K562 (cell line): ENCODE measurements at regions not wholly inside any gene's neighbourhood (a gene's known extent, or its start where the extent isn't known, plus 50 kb on each side); places are given as distances from the start of the nearest gene placed in this dataset.

Source experiments
- ARID1B ChIP-seq: fragments of 450-650 bp; IDR thresholded peaks from 2 replicates; pipeline ENCODE4 v1.6.1; 2016; ENCODE audit warnings: antibody characterized with exemption, mild to moderate bottlenecking, inconsistent platforms
- CBFA2T3 ChIP-seq: fragments of 450-650 bp; IDR thresholded peaks from 2 replicates; pipeline ENCODE4 v1.6.1; 2017
- CHD1 ChIP-seq: fragments of 200-600 bp; sonication (generic); IDR thresholded peaks from one replicate; pipeline ENCODE4 v1.6.1; 2012; ENCODE audit warnings: mild to moderate bottlenecking, moderate library complexity, low read length, inconsistent platforms
- ESRRA ChIP-seq: fragments of 450-650 bp; IDR thresholded peaks from 2 replicates; pipeline ENCODE4 v1.6.1; 2014; ENCODE audit warnings: low read depth, mild to moderate bottlenecking, moderate library complexity, borderline replicate concordance
- KDM1A ChIP-seq, 2 experiments: fragments of 450-650 bp; IDR thresholded peaks; 2 replicates each; pipeline ENCODE4 v1.6.1; 2016; ENCODE audit warnings: mild to moderate bottlenecking in 2 of 2
- LEF1 ChIP-seq: fragments of 450-650 bp; IDR thresholded peaks from 2 replicates; pipeline ENCODE4 v1.6.1; 2016; ENCODE audit warnings: mild to moderate bottlenecking
- MAFG ChIP-seq: fragments of 450-650 bp; conservative IDR thresholded peaks from 2 replicates; pipeline ENCODE4 v1.6.1; 2016; ENCODE audit warnings: missing genetic modification characterization, missing compliant biosample characterization
- MTA2 ChIP-seq: fragments of 450-650 bp; IDR thresholded peaks from 2 replicates; pipeline ENCODE4 v1.6.1; 2016; ENCODE audit warnings: low read depth
- SMARCE1 ChIP-seq: fragments of 450-650 bp; IDR thresholded peaks from 2 replicates; pipeline ENCODE4 v1.7.1; 2016; ENCODE audit warnings: mild to moderate bottlenecking
- TFAM ChIP-seq: fragments of 250-450 bp; sonication (Bioruptor Pico); conservative IDR thresholded peaks from 2 replicates; pipeline ENCODE4 v1.5.0; 2021; ENCODE audit warnings: mild to moderate bottlenecking, moderate library complexity
- ZNF124 ChIP-seq: sonication (generic); formaldehyde crosslinking; IDR thresholded peaks from 2 replicates; pipeline ENCODE4 v1.8.1; 2022; ENCODE audit warnings: missing genetic modification reagents
- ZNF316 ChIP-seq: fragments of 450-650 bp; IDR thresholded peaks from 2 replicates; pipeline ENCODE4 v1.6.1; 2016
- ZNF583 ChIP-seq: fragments of 250-450 bp; sonication (Bioruptor Pico); IDR thresholded peaks from 2 replicates; pipeline ENCODE4 v1.4.0; 2020
- ZNF644 ChIP-seq: fragments of 200-800 bp; sonication (Bioruptor generic); IDR thresholded peaks from 2 replicates; pipeline ENCODE4 v1.6.1; 2016; ENCODE audit warnings: low read depth, missing genetic modification characterization, missing compliant biosample characterization
- TF ChIP-seq, protein P1 (sequence below): sonication (generic); formaldehyde crosslinking; IDR thresholded peaks from 2 replicates; pipeline ENCODE4 v1.8.1; 2023; ENCODE audit warnings: missing genetic modification reagents, mild to moderate bottlenecking, borderline replicate concordance
- TF ChIP-seq, protein P2 (sequence below), 2 experiments: IDR thresholded peaks; 2 replicates each; pipeline ENCODE4 v1.6.1; 2011; ENCODE audit warnings: borderline replicate concordance in 1 of 2, control low read depth in 1 of 2, low read depth in 1 of 2, low read length in 1 of 2, mild to moderate bottlenecking in 1 of 2, mixed read lengths in 1 of 2, moderate library complexity in 1 of 2; ENCODE audit not compliant: insufficient read depth in 1 of 2, insufficient read length in 1 of 2, poor library complexity in 1 of 2, severe bottlenecking in 1 of 2; ENCODE audit errors: extremely low read depth in 1 of 2
- TF ChIP-seq, protein P3 (sequence below): sonication (generic); formaldehyde crosslinking; IDR thresholded peaks from 2 replicates; pipeline ENCODE4 v1.8.0; 2022; ENCODE audit warnings: mild to moderate bottlenecking, missing genetic modification reagents
- TF ChIP-seq, protein P4 (sequence below): fragments of 200-800 bp; sonication (Bioruptor generic); IDR thresholded peaks from 2 replicates; pipeline ENCODE4 v1.6.1; 2017; ENCODE audit warnings: missing genetic modification characterization, missing compliant biosample characterization
- TF ChIP-seq, protein P5 (sequence below), 2 experiments: fragments of 200-800 bp in 1 of 2; sonication (Bioruptor generic) in 1 of 2; sonication (generic) in 1 of 2; formaldehyde crosslinking in 1 of 2; IDR thresholded peaks in 1 of 2; conservative IDR thresholded peaks in 1 of 2; 2 replicates each; pipeline versions ENCODE4 v1.5.0 to v1.6.1; 2016 to 2020; ENCODE audit warnings: missing compliant biosample characterization in 1 of 2, missing genetic modification characterization in 1 of 2, missing genetic modification reagents in 1 of 2

DNA sequence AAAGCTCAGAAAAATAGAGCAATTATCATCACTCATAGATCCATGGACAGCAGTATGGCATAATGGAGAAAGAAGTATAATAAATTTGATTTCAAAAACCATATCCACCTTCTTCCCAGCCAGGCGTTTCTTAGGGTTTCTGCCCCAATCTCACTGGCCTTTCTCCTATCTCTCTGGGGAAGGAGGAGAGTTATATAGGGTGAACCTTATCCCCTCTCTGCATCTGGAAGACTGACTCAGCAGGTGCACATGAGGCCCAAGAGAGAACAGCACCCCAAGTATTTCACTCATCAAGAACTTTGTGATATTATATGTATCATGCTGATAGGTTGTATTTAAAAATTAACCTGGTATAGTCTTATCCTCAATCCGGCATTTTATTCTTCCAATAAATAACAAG lies 318.8 kb upstream of the RASGEF1B start (continued):
- TF ChIP-seq, protein P1, sequence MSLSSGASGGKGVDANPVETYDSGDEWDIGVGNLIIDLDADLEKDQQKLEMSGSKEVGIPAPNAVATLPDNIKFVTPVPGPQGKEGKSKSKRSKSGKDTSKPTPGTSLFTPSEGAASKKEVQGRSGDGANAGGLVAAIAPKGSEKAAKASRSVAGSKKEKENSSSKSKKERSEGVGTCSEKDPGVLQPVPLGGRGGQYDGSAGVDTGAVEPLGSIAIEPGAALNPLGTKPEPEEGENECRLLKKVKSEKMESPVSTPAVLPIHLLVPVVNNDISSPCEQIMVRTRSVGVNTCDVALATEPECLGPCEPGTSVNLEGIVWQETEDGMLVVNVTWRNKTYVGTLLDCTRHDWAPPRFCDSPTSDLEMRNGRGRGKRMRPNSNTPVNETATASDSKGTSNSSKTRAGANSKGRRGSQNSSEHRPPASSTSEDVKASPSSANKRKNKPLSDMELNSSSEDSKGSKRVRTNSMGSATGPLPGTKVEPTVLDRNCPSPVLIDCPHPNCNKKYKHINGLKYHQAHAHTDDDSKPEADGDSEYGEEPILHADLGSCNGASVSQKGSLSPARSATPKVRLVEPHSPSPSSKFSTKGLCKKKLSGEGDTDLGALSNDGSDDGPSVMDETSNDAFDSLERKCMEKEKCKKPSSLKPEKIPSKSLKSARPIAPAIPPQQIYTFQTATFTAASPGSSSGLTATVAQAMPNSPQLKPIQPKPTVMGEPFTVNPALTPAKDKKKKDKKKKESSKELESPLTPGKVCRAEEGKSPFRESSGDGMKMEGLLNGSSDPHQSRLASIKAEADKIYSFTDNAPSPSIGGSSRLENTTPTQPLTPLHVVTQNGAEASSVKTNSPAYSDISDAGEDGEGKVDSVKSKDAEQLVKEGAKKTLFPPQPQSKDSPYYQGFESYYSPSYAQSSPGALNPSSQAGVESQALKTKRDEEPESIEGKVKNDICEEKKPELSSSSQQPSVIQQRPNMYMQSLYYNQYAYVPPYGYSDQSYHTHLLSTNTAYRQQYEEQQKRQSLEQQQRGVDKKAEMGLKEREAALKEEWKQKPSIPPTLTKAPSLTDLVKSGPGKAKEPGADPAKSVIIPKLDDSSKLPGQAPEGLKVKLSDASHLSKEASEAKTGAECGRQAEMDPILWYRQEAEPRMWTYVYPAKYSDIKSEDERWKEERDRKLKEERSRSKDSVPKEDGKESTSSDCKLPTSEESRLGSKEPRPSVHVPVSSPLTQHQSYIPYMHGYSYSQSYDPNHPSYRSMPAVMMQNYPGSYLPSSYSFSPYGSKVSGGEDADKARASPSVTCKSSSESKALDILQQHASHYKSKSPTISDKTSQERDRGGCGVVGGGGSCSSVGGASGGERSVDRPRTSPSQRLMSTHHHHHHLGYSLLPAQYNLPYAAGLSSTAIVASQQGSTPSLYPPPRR (CRISPR knock-in tag), result no peak
- TF ChIP-seq, protein P2, sequence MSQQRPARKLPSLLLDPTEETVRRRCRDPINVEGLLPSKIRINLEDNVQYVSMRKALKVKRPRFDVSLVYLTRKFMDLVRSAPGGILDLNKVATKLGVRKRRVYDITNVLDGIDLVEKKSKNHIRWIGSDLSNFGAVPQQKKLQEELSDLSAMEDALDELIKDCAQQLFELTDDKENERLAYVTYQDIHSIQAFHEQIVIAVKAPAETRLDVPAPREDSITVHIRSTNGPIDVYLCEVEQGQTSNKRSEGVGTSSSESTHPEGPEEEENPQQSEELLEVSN (IDR thresholded peaks at IDR 0.05; ENCODE audit: borderline replicate concordance in 1 of 2, extremely low read depth in 1 of 2, insufficient read depth in 1 of 2, insufficient read length in 1 of 2, low read depth in 1 of 2, low read length in 1 of 2, poor library complexity in 1 of 2, severe bottlenecking in 1 of 2), result no peak
- peak; percentile 90 for TF ChIP-seq ZNF316
- TF ChIP-seq CHD1, result no peak
- TF ChIP-seq, protein P3, sequence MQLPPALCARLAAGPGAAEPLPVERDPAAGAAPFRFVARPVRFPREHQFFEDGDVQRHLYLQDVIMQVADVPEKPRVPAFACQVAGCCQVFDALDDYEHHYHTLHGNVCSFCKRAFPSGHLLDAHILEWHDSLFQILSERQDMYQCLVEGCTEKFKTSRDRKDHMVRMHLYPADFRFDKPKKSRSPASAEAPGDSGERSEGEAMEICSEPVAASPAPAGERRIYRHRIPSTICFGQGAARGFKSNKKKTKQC, result no peak
- peak; percentile 74; the same call in 1 of the 2 replicates for TF ChIP-seq LEF1
- TF ChIP-seq, protein P4, sequence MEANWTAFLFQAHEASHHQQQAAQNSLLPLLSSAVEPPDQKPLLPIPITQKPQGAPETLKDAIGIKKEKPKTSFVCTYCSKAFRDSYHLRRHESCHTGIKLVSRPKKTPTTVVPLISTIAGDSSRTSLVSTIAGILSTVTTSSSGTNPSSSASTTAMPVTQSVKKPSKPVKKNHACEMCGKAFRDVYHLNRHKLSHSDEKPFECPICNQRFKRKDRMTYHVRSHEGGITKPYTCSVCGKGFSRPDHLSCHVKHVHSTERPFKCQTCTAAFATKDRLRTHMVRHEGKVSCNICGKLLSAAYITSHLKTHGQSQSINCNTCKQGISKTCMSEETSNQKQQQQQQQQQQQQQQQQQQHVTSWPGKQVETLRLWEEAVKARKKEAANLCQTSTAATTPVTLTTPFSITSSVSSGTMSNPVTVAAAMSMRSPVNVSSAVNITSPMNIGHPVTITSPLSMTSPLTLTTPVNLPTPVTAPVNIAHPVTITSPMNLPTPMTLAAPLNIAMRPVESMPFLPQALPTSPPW (CRISPR knock-in tag), result peak; percentile 42
- TF ChIP-seq KDM1A (IDR thresholded peaks at IDR 0.05), result peak; percentile 74 to 82
- TF ChIP-seq ARID1B, result peak; percentile 97
- peak; percentile 80 for TF ChIP-seq MAFG
- TF ChIP-seq ZNF124 (CRISPR knock-in tag), result no peak
- no peak for TF ChIP-seq ZNF583 (CRISPR knock-in tag)
- peak; percentile 95 for TF ChIP-seq CBFA2T3
- no peak for TF ChIP-seq ZNF644
- 0 out of 2 replicates have a peak, but pooled peaks have one; percentile 27 for TF ChIP-seq ESRRA
- TF ChIP-seq MTA2, result peak; percentile 89
- TF ChIP-seq, protein P5, sequence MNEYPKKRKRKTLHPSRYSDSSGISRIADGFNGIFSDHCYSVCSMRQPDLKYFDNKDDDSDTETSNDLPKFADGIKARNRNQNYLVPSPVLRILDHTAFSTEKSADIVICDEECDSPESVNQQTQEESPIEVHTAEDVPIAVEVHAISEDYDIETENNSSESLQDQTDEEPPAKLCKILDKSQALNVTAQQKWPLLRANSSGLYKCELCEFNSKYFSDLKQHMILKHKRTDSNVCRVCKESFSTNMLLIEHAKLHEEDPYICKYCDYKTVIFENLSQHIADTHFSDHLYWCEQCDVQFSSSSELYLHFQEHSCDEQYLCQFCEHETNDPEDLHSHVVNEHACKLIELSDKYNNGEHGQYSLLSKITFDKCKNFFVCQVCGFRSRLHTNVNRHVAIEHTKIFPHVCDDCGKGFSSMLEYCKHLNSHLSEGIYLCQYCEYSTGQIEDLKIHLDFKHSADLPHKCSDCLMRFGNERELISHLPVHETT (CRISPR knock-in tag; conservative IDR thresholded peaks at IDR 0.05 in 1 of 2, IDR thresholded peaks at IDR 0.05 in 1 of 2), result no peak
- peak; percentile 86 for TF ChIP-seq SMARCE1
- no peak for TF ChIP-seq TFAM (CRISPR knock-in tag)
